GM13976 (cell line): ENCODE measurements at regions not wholly inside any gene's neighbourhood (a gene's known extent, or its start where the extent isn't known, plus 50 kb on each side); places are given as distances from the start of the nearest gene placed in this dataset.

Experiments
- DNase-seq: peaks from one replicate; pipeline ENCODE4 v3.0.0; 2012; ENCODE audit warnings: low spot score
- CTCF ChIP-seq: IDR thresholded peaks from 2 replicates; pipeline ENCODE4 v1.5.1; 2012; ENCODE audit warnings: borderline replicate concordance, mild to moderate bottlenecking; ENCODE audit not compliant: insufficient read depth; ENCODE audit errors: extremely low read depth, missing control alignments, control extremely low read depth
- in situ Hi-C: fragments of 300-500 bp; cut with MboI; formaldehyde crosslinking; loops from one replicate; pipeline ENCODE4 v1.12.0; 2022; ENCODE audit warnings: low sequenced_read_pairs, mixed read lengths, inconsistent platforms; ENCODE audit not compliant: unreplicated experiment

- DNase-seq = no peak
- in situ Hi-C loops = no loop called here
- no peak for TF ChIP-seq CTCF
Observed at GRCh38 chr6:125667326-125667725, 82.1 kb upstream of the HEY2 start.

GRCh38 chr6:125668071-125668470, 81.4 kb upstream of the HEY2 start:
- no peak for DNase-seq
- no peak for TF ChIP-seq CTCF
- in situ Hi-C loops = no loop called here

GRCh38 chr6:125670568-125670967, 78.9 kb upstream of the HEY2 start:
- DNase-seq = no peak
- TF ChIP-seq CTCF = no peak
- in situ Hi-C loops = no loop called here

- no peak for DNase-seq
- TF ChIP-seq CTCF = no peak
- in situ Hi-C loops = no loop called here
Observed at GRCh38 chr6:125671323-125671722, 78.1 kb upstream of the HEY2 start.

GRCh38 chr6:125674230-125674629, 75.2 kb upstream of the HEY2 start:
- in situ Hi-C loops = no loop called here
- no peak for TF ChIP-seq CTCF
- DNase-seq = no peak

- in situ Hi-C loops = no loop called here
- DNase-seq = no peak
- no peak for TF ChIP-seq CTCF
Observed at GRCh38 chr6:125678601-125679000, 70.8 kb upstream of the HEY2 start.

- TF ChIP-seq CTCF = no peak
- DNase-seq = no peak
- in situ Hi-C loops = no loop called here
Observed at GRCh38 chr6:125679128-125679527, 70.3 kb upstream of the HEY2 start.
